Ascending aorta (tissue), 2 donors: ENCODE measurements at regions not wholly inside any gene's neighbourhood (a gene's known extent, or its start where the extent isn't known, plus 50 kb on each side); places are given as distances from the start of the nearest gene placed in this dataset.
"Not testable (repeated sequence)": the region's sequence is repeated elsewhere in the genome, so short reads cannot be mapped to it uniquely, and the experiment has no call there.

Experiments used
- DNase-seq, 2 donors: peaks; one replicate each; pipeline ENCODE4 v3.0.0-alpha.2; 2019; ENCODE audit warnings: low spot score in 2 of 2
- H3K27ac ChIP-seq, 2 donors: fragments of 200-600 bp; sonication (generic); one replicate each; pipeline ENCODE4 v1.5.1; 2016 to 2017; ENCODE audit warnings: mild to moderate bottlenecking in 1 of 2
- H3K27me3 ChIP-seq: fragments of 200-600 bp; sonication (generic); one replicate; pipeline ENCODE4 v1.5.1; 2017
- H3K36me3 ChIP-seq, 2 donors: fragments of 200-600 bp; sonication (generic); one replicate each; pipeline ENCODE4 v1.5.1; 2016
- H3K4me1 ChIP-seq, 2 donors: fragments of 200-600 bp; sonication (generic); one replicate each; pipeline ENCODE4 v1.5.1; 2016 to 2017; ENCODE audit warnings: mild to moderate bottlenecking in 1 of 2
- H3K4me3 ChIP-seq, 2 donors: fragments of 200-600 bp; sonication (generic); one replicate each; pipeline ENCODE4 v1.5.1; 2016 to 2017; ENCODE audit warnings: mild to moderate bottlenecking in 1 of 2
- H3K9me3 ChIP-seq, 2 donors: fragments of 200-600 bp; sonication (generic); one replicate each; pipeline ENCODE4 v1.5.1; 2016
- CTCF ChIP-seq, 3 experiments: fragments of 200-600 bp in 2 of 3; fragments of 450-650 bp in 1 of 3; sonication (generic) in 2 of 3; IDR thresholded peaks; one replicate each; pipeline ENCODE4 v1.5.1; 2016 to 2019; ENCODE audit warnings: antibody characterized with exemption in 3 of 3, mild to moderate bottlenecking in 1 of 3, moderate library complexity in 1 of 3
- intact Hi-C: fragments of 100-400 bp; cut with DNase I; formaldehyde crosslinking; loops from one replicate; pipeline ENCODE4 v1.15.1; 2023

- Histone ChIP-seq H3K9me3 (no peaks in the 10 kb centered on the region), H3K4me1 (no peaks in the 10 kb centered on the region), H3K27me3 (no peaks in the 10 kb centered on the region), H3K36me3 (no peaks in the 10 kb centered on the region), H3K27ac (no peak overlapping the region), H3K4me3 (no peak overlapping the region)
- DNase-seq: no peak
- no peak for TF ChIP-seq CTCF (IDR thresholded peaks at IDR 0.05)
- intact Hi-C loops: no loop called here
These were observed 840.6 kb downstream of the EPHA3 start for GRCh38 chr3:89948008-89948407.

GRCh38 chr3:89950772-89951171 lies 843.4 kb downstream of the EPHA3 start:
- H3K4me3 ChIP-seq: no peak overlapping the region
- H3K4me1 ChIP-seq: no peaks in the 10 kb centered on the region
- no peaks in the 10 kb centered on the region for H3K27me3 ChIP-seq
- H3K27ac ChIP-seq: no peak overlapping the region
- no peaks in the 10 kb centered on the region for H3K36me3 ChIP-seq
- no peak for TF ChIP-seq CTCF (IDR thresholded peaks at IDR 0.05)
- intact Hi-C loops: no loop called here
- no peak for DNase-seq
- no peaks in the 10 kb centered on the region for H3K9me3 ChIP-seq

GRCh38 chr3:89954137-89954536 lies 846.7 kb downstream of the EPHA3 start:
- Histone ChIP-seq H3K9me3 (no peaks in the 10 kb centered on the region), H3K4me3 (no peak overlapping the region), H3K36me3 (no peaks in the 10 kb centered on the region), H3K27ac (no peak overlapping the region), H3K27me3 (no peaks in the 10 kb centered on the region), H3K4me1 (no peaks in the 10 kb centered on the region)
- intact Hi-C loops: no loop called here
- no peak for DNase-seq
- no peak for TF ChIP-seq CTCF (IDR thresholded peaks at IDR 0.05)

- intact Hi-C loops: no loop called here
- Histone ChIP-seq H3K4me3 (no peak overlapping the region), H3K27me3 (no peaks in the 10 kb centered on the region), H3K27ac (no peak overlapping the region), H3K9me3 (no peaks in the 10 kb centered on the region), H3K4me1 (no peaks in the 10 kb centered on the region), H3K36me3 (no peaks in the 10 kb centered on the region)
- no peak for DNase-seq
- no peak for TF ChIP-seq CTCF (IDR thresholded peaks at IDR 0.05)
These were observed 847.7 kb downstream of the EPHA3 start for GRCh38 chr3:89955156-89955555.

- H3K4me1 ChIP-seq: no peaks in the 10 kb centered on the region
- no peak for TF ChIP-seq CTCF (IDR thresholded peaks at IDR 0.05)
- no peaks in the 10 kb centered on the region for H3K36me3 ChIP-seq
- intact Hi-C loops: no loop called here
- H3K9me3 ChIP-seq: no peaks in the 10 kb centered on the region
- no peak overlapping the region for H3K4me3 ChIP-seq
- H3K27ac ChIP-seq: no peak overlapping the region
- H3K27me3 ChIP-seq: no peaks in the 10 kb centered on the region
- DNase-seq: no peak
These were observed 850.0 kb downstream of the EPHA3 start for GRCh38 chr3:89957451-89957850.

- H3K27ac ChIP-seq, H3K4me1 ChIP-seq, H3K27me3 ChIP-seq, H3K9me3 ChIP-seq, H3K4me3 ChIP-seq, H3K36me3 ChIP-seq, intact Hi-C loops, DNase-seq: not testable (repeated sequence)
These were observed 850.7 kb downstream of the EPHA3 start for GRCh38 chr3:89958163-89958562.
